ENCODE measurements at regions not wholly inside any gene's neighbourhood (a gene's known extent, or its start where the extent isn't known, plus 50 kb on each side); places are given as distances from the start of the nearest gene placed in this dataset.
"Not testable (repeated sequence)": the region's sequence is repeated elsewhere in the genome, so short reads cannot be mapped to it uniquely, and the experiment has no call there.

- intact Hi-C loops (cut with micrococcal nuclease), result no loop called here
- no peak overlapping the region for H3K27ac ChIP-seq (replicated peaks)
- DNase-seq, result no peak
- TF ChIP-seq, protein P1, sequence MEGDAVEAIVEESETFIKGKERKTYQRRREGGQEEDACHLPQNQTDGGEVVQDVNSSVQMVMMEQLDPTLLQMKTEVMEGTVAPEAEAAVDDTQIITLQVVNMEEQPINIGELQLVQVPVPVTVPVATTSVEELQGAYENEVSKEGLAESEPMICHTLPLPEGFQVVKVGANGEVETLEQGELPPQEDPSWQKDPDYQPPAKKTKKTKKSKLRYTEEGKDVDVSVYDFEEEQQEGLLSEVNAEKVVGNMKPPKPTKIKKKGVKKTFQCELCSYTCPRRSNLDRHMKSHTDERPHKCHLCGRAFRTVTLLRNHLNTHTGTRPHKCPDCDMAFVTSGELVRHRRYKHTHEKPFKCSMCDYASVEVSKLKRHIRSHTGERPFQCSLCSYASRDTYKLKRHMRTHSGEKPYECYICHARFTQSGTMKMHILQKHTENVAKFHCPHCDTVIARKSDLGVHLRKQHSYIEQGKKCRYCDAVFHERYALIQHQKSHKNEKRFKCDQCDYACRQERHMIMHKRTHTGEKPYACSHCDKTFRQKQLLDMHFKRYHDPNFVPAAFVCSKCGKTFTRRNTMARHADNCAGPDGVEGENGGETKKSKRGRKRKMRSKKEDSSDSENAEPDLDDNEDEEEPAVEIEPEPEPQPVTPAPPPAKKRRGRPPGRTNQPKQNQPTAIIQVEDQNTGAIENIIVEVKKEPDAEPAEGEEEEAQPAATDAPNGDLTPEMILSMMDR (IDR thresholded peaks at IDR 0.05; ENCODE audit: borderline replicate concordance), result no peak
- no peaks in the 10 kb centered on the region for H3K4me1 ChIP-seq
- no peaks in the 10 kb centered on the region for H3K36me3 ChIP-seq
- H3K4me3 ChIP-seq, result no peak overlapping the region
- peaks cover 45% of the 10 kb centered on the region for H3K27me3 ChIP-seq (ENCODE audit: low read depth)
- H3K9me3 ChIP-seq (replicated peaks), result no peaks in the 10 kb centered on the region
These were observed 117.2 kb upstream of the ATP2B1 start for GRCh38 chr12:89825591-89826449.

DNA sequence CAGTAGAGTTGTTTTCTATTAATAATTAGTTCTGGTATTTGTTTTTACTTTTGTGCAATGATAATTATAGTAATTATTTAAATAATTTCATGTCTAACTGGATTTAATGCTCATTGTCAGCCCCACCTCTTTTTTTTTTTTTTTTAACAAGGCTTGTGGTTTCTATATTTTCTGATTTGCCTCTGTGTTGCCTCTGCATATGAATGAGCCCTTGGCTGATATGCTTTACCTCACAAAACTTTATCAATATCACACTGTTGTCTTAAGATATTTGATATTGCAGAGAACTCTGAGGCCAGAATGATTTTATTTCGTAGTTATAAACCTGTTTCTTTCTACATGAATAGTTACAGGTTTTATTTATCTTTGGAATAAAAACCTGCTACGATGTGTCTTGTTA lies 116.2 kb upstream of the ATP2B1 start:
- Histone ChIP-seq H3K27me3 (ENCODE audit: low read depth) (peaks cover 43% of the 10 kb centered on the region), H3K27ac (replicated peaks) (no peak overlapping the region), H3K9me3 (replicated peaks) (no peaks in the 10 kb centered on the region), H3K4me1 (no peaks in the 10 kb centered on the region), H3K36me3 (no peaks in the 10 kb centered on the region), H3K4me3 (no peak overlapping the region)
- no peak for DNase-seq
- TF ChIP-seq, protein P1 (IDR thresholded peaks at IDR 0.05; ENCODE audit: borderline replicate concordance), result no peak
- intact Hi-C loops (cut with micrococcal nuclease), result no loop called here

DNA sequence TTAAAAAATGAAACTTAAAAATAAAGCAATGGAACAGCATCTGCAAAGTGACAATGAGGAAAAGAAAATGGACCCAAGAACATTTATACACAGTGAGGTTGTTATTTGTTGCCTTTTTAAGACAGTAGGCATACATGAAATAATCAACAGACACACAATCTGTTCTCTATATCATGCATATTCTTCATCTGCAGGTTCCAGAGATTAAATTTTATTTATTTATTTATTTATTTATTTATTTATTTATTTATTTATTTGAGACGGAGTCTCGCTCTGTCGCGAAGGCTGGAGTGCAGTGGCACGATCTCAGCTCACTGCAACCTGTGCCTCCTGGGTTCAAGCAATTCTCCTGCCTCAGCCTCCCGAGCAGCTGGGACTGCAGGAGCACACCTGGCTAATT lies 114.4 kb upstream of the ATP2B1 start:
- H3K9me3 ChIP-seq (replicated peaks); H3K27ac ChIP-seq (replicated peaks); H3K4me3 ChIP-seq; DNase-seq; intact Hi-C loops (cut with micrococcal nuclease); H3K36me3 ChIP-seq; H3K4me1 ChIP-seq: not testable (repeated sequence)
- peaks cover 45% of the 10 kb centered on the region for H3K27me3 ChIP-seq (ENCODE audit: low read depth)

- intact Hi-C loops (cut with micrococcal nuclease), result no loop called here
- Histone ChIP-seq H3K27me3 (ENCODE audit: low read depth) (peaks cover 43% of the 10 kb centered on the region), H3K27ac (replicated peaks) (no peak overlapping the region), H3K4me1 (no peaks in the 10 kb centered on the region), H3K36me3 (no peaks in the 10 kb centered on the region), H3K9me3 (replicated peaks) (no peaks in the 10 kb centered on the region), H3K4me3 (no peak overlapping the region)
- DNase-seq, result no peak
- TF ChIP-seq, protein P1 (IDR thresholded peaks at IDR 0.05; ENCODE audit: borderline replicate concordance), result no peak
These were observed 113.3 kb upstream of the ATP2B1 start for GRCh38 chr12:89821896-89822295.

- H3K27me3 ChIP-seq (ENCODE audit: low read depth), result peaks cover 60% of the 10 kb centered on the region
- no peak overlapping the region for H3K4me3 ChIP-seq
- no peak for DNase-seq
- intact Hi-C loops (cut with micrococcal nuclease), result no loop called here
- TF ChIP-seq, protein P1 (IDR thresholded peaks at IDR 0.05; ENCODE audit: borderline replicate concordance), result no peak
- H3K4me1 ChIP-seq, result no peaks in the 10 kb centered on the region
- H3K27ac ChIP-seq (replicated peaks), result no peak overlapping the region
- H3K36me3 ChIP-seq, result no peaks in the 10 kb centered on the region
- H3K9me3 ChIP-seq (replicated peaks), result no peaks in the 10 kb centered on the region
These were observed 109.0 kb upstream of the ATP2B1 start for GRCh38 chr12:89817501-89818226.

DNA sequence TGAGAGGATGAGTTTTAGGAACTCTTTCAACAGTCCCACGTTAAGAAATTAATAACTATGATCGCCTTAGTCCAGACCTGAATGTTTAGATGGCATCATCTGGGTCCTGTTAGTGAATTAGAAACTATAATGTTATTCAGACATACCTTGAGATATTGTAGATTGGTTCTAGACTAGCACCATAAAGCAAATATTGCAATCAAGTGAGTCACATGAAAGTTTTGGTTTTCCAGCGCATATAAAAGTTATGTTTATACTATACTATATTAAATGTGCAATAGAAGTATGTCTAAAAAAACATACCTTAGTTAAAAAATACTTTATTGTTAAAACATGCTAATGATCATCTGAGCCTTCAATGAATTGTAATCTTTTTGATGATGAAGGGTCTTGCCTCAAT lies 106.6 kb upstream of the ATP2B1 start:
- H3K4me1 ChIP-seq, result no peaks in the 10 kb centered on the region
- TF ChIP-seq, protein P1 (IDR thresholded peaks at IDR 0.05; ENCODE audit: borderline replicate concordance), result no peak
- no peaks in the 10 kb centered on the region for H3K9me3 ChIP-seq (replicated peaks)
- H3K36me3 ChIP-seq, result no peaks in the 10 kb centered on the region
- H3K27me3 ChIP-seq (ENCODE audit: low read depth), result peaks cover 50% of the 10 kb centered on the region
- no peak for DNase-seq
- no peak overlapping the region for H3K27ac ChIP-seq (replicated peaks)
- intact Hi-C loops (cut with micrococcal nuclease), result no loop called here
- no peak overlapping the region for H3K4me3 ChIP-seq

Measured in left ventricle myocardium inferior (tissue), 1 donor.